WTC11 (cell line): ENCODE measurements at regions not wholly inside any gene's neighbourhood (a gene's known extent, or its start where the extent isn't known, plus 50 kb on each side); places are given as distances from the start of the nearest gene placed in this dataset.

ENCODE experiments used
- ATAC-seq: fragments of 200-7000 bp; cut with Tn5 transposase; 2 replicates; pipeline ENCODE4 v1.10.0; 2021; ENCODE audit warnings: mild to moderate bottlenecking, moderate library complexity
- CTCF ChIA-PET: fragments of 300-600 bp; sonication (Branson Sonifier 250); formaldehyde crosslinking; loops from one replicate; lab custom pipeline; 2021; ENCODE audit warnings: antibody characterized with exemption; lab: Charles Lee
- POLR2A ChIA-PET: fragments of 350-600 bp; sonication (Branson Sonifier 250); formaldehyde crosslinking; loops from one replicate; lab custom pipeline; 2021; ENCODE audit warnings: antibody characterized with exemption; lab: Charles Lee
- DNase-seq: peaks from one replicate; pipeline ENCODE4 v3.0.0; 2021; ENCODE audit warnings: low spot score
- H3K27ac Mint-ChIP-seq: 2 replicates; pipeline ENCODE4 v1.8.0; 2021; ENCODE audit warnings: mixed read lengths
- H3K27me3 Mint-ChIP-seq: 2 replicates; pipeline ENCODE4 v1.8.0; 2021; ENCODE audit warnings: low read depth, mild to moderate bottlenecking, moderate library complexity, mixed read lengths
- H3K36me3 Mint-ChIP-seq: 2 replicates; pipeline ENCODE4 v1.8.0; 2021; ENCODE audit warnings: mixed read lengths
- H3K4me1 Mint-ChIP-seq: 2 replicates; pipeline ENCODE4 v1.8.0; 2022; ENCODE audit warnings: mixed read lengths
- H3K4me3 Mint-ChIP-seq: 2 replicates; pipeline ENCODE4 v1.8.0; 2021; ENCODE audit warnings: mild to moderate bottlenecking, moderate library complexity, mixed read lengths
- H3K9me3 Mint-ChIP-seq: 2 replicates; pipeline ENCODE4 v1.8.0; 2021; ENCODE audit warnings: mixed read lengths
- ATF1 ChIP-seq: sonication (generic); formaldehyde crosslinking; IDR thresholded peaks from 2 replicates; pipeline ENCODE4 v1.8.1; 2023; ENCODE audit warnings: mild to moderate bottlenecking, moderate library complexity, missing genetic modification reagents
- GTF2I ChIP-seq: fragments of 250-450 bp; sonication (Bioruptor Pico); conservative IDR thresholded peaks from 2 replicates; pipeline ENCODE4 v1.4.0; 2021; ENCODE audit warnings: mild to moderate bottlenecking
- IRF2 ChIP-seq: sonication (generic); formaldehyde crosslinking; IDR thresholded peaks from 2 replicates; pipeline ENCODE4 v1.8.0; 2022; ENCODE audit warnings: low read depth, missing genetic modification reagents, borderline replicate concordance
- KAT7 ChIP-seq: sonication (generic); formaldehyde crosslinking; IDR thresholded peaks from 2 replicates; pipeline ENCODE4 v1.8.1; 2023; ENCODE audit warnings: missing genetic modification reagents, mild to moderate bottlenecking, borderline replicate concordance
- SMAD3 ChIP-seq: sonication (generic); formaldehyde crosslinking; IDR thresholded peaks from 2 replicates; pipeline ENCODE4 v1.8.0; 2022; ENCODE audit warnings: missing genetic modification reagents, mild to moderate bottlenecking, borderline replicate concordance
- ZNF138 ChIP-seq: sonication (generic); formaldehyde crosslinking; conservative IDR thresholded peaks from 2 replicates; pipeline ENCODE4 v1.8.1; 2022; ENCODE audit warnings: mild to moderate bottlenecking, moderate library complexity, missing genetic modification reagents
- ZNF232 ChIP-seq: sonication (generic); formaldehyde crosslinking; IDR thresholded peaks from 2 replicates; pipeline ENCODE4 v1.8.0; 2022; ENCODE audit warnings: mild to moderate bottlenecking, missing genetic modification reagents
- ZNF317 ChIP-seq: sonication (generic); formaldehyde crosslinking; IDR thresholded peaks from 2 replicates; pipeline ENCODE4 v1.8.1; 2023; ENCODE audit warnings: low read depth, mild to moderate bottlenecking, moderate library complexity, missing genetic modification reagents, borderline replicate concordance
- ZNF423 ChIP-seq: fragments of 250-450 bp; sonication (Bioruptor Pico); IDR thresholded peaks from 2 replicates; pipeline ENCODE4 v2.1.2; 2022; ENCODE audit warnings: mild to moderate bottlenecking, moderate library complexity
- TF ChIP-seq, protein P1 (sequence below): sonication (generic); formaldehyde crosslinking; IDR thresholded peaks from 2 replicates; pipeline ENCODE4 v1.8.0; 2022; ENCODE audit warnings: missing genetic modification reagents
- TF ChIP-seq, protein P2 (sequence below): sonication (generic); formaldehyde crosslinking; IDR thresholded peaks from 2 replicates; pipeline ENCODE4 v1.8.1; 2022; ENCODE audit warnings: low read depth, mild to moderate bottlenecking, moderate library complexity, missing genetic modification reagents, borderline replicate concordance
- TF ChIP-seq, protein P3 (sequence below): sonication (generic); formaldehyde crosslinking; IDR thresholded peaks from 2 replicates; pipeline ENCODE4 v1.8.1; 2023; ENCODE audit warnings: mild to moderate bottlenecking, moderate library complexity, missing genetic modification reagents
- TF ChIP-seq, protein P4 (sequence below): sonication (generic); formaldehyde crosslinking; IDR thresholded peaks from 2 replicates; pipeline ENCODE4 v1.8.0; 2022; ENCODE audit warnings: mild to moderate bottlenecking, missing genetic modification reagents

DNA sequence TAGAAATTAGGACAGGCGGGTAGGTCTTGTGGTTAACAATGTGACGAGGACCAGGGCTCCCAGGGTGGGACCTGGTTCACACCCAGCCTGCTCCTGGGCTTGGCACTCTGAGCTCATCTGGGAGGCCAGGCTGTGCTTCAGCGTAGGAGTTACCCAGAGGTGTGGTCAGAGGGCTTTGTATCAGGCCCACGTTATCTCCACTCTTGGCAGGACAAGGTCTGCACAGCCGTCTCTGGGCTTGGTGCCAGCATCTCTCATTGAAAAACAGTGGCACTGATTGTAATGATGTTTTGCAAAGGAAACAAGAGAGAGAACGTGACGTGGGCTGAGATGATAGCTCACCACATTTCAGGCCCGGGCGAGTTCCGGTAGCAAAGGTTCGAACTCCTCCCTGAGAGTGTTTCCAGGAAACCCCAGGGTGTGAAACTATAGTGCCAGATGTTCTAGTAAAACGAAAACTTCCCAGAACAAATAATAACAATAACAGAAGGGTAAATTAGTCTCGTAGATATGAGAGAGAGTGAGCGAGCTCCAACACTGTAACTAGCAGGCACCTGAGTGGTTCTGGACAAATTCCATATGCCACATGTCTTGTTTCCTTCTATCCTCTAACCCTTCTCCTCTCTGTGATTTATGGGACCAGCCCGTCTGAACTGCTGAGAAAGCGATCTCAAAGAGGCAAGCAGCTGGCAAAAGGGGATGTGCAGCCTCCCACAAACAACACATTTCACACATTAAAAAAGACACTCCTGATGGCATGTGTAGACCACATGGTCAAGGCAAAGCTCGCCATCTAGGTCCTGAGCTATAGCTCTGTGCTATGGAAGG lies 227.3 kb downstream of the KTN1 start:
- H3K9me3 Mint-ChIP-seq, result peaks cover 50% of the 10 kb centered on the region
- H3K4me3 Mint-ChIP-seq, result no peak overlapping the region
- POLR2A ChIA-PET, result no interaction called here
- no peak for DNase-seq
- no peak overlapping the region for H3K27ac Mint-ChIP-seq
- H3K4me1 Mint-ChIP-seq, result peaks cover 8% of the 10 kb centered on the region
- CTCF ChIA-PET, result interaction anchor here (1.0 kb wide), 1 partner anchor 67 kb away, joined by 3 read pairs; no protein-coding TSS in a partner anchor
- H3K36me3 Mint-ChIP-seq, result peaks cover 34% of the 10 kb centered on the region
- ATAC-seq, result no peak
- no peak for TF ChIP-seq ZNF317 (CRISPR knock-in tag)
- TF ChIP-seq ZNF138 (CRISPR knock-in tag), result 0 out of 2 replicates have a peak, but pooled peaks have one; percentile 32
- TF ChIP-seq, all 79 proteins: peak for 1
- no peaks in the 10 kb centered on the region; the same call in none of the 2 replicates for H3K27me3 Mint-ChIP-seq

DNA sequence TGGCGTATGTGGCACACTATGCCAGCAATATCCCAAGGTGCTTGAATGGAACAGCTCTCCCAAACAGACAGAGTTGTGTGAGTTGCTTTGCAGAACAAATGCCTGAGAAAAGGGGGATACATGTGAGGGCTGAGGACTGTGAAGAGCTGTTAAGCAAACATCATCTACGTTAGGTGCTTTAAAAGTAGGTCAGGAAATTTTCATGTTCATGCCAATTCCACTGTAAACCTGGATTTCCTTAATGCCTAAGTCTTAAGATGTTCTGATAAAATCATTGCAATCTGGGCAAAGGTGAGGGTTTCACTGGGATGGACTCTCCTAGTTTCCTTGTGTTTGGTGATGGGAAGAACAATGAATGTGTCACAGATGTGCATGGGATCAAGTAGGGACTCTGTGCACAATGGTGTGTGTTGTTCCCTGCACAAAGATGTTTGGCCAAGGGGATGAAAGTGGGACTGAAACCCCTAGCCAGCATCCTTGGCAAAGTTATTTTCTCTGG lies 227.9 kb downstream of the KTN1 start:
- Mint-ChIP-seq H3K4me3 (no peak overlapping the region), H3K9me3 (peaks cover 50% of the 10 kb centered on the region), H3K4me1 (peaks cover 8% of the 10 kb centered on the region), H3K27ac (no peak overlapping the region), H3K36me3 (peaks cover 33% of the 10 kb centered on the region), H3K27me3 (peaks cover 2% of the 10 kb centered on the region)
- TF ChIP-seq, protein P1, sequence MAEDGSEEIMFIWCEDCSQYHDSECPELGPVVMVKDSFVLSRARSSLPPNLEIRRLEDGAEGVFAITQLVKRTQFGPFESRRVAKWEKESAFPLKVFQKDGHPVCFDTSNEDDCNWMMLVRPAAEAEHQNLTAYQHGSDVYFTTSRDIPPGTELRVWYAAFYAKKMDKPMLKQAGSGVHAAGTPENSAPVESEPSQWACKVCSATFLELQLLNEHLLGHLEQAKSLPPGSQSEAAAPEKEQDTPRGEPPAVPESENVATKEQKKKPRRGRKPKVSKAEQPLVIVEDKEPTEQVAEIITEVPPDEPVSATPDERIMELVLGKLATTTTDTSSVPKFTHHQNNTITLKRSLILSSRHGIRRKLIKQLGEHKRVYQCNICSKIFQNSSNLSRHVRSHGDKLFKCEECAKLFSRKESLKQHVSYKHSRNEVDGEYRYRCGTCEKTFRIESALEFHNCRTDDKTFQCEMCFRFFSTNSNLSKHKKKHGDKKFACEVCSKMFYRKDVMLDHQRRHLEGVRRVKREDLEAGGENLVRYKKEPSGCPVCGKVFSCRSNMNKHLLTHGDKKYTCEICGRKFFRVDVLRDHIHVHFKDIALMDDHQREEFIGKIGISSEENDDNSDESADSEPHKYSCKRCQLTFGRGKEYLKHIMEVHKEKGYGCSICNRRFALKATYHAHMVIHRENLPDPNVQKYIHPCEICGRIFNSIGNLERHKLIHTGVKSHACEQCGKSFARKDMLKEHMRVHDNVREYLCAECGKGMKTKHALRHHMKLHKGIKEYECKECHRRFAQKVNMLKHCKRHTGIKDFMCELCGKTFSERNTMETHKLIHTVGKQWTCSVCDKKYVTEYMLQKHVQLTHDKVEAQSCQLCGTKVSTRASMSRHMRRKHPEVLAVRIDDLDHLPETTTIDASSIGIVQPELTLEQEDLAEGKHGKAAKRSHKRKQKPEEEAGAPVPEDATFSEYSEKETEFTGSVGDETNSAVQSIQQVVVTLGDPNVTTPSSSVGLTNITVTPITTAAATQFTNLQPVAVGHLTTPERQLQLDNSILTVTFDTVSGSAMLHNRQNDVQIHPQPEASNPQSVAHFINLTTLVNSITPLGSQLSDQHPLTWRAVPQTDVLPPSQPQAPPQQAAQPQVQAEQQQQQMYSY (CRISPR knock-in tag), result no peak
- TF ChIP-seq IRF2 (CRISPR knock-in tag) (no peak), GTF2I (CRISPR knock-in tag) (no peak), KAT7 (CRISPR knock-in tag) (no peak), SMAD3 (no peak), ZNF423 (CRISPR knock-in tag) (no peak), ATF1 (CRISPR knock-in tag) (no peak), ZNF232 (CRISPR knock-in tag) (no peak)
- TF ChIP-seq, protein P2, sequence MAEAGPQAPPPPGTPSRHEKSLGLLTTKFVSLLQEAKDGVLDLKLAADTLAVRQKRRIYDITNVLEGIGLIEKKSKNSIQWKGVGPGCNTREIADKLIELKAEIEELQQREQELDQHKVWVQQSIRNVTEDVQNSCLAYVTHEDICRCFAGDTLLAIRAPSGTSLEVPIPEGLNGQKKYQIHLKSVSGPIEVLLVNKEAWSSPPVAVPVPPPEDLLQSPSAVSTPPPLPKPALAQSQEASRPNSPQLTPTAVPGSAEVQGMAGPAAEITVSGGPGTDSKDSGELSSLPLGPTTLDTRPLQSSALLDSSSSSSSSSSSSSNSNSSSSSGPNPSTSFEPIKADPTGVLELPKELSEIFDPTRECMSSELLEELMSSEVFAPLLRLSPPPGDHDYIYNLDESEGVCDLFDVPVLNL (CRISPR knock-in tag), result no peak
- TF ChIP-seq, protein P3, sequence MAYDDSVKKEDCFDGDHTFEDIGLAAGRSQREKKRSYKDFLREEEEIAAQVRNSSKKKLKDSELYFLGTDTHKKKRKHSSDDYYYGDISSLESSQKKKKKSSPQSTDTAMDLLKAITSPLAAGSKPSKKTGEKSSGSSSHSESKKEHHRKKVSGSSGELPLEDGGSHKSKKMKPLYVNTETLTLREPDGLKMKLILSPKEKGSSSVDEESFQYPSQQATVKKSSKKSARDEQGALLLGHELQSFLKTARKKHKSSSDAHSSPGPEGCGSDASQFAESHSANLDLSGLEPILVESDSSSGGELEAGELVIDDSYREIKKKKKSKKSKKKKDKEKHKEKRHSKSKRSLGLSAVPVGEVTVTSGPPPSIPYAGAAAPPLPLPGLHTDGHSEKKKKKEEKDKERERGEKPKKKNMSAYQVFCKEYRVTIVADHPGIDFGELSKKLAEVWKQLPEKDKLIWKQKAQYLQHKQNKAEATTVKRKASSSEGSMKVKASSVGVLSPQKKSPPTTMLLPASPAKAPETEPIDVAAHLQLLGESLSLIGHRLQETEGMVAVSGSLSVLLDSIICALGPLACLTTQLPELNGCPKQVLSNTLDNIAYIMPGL, result no peak
- TF ChIP-seq, protein P4, sequence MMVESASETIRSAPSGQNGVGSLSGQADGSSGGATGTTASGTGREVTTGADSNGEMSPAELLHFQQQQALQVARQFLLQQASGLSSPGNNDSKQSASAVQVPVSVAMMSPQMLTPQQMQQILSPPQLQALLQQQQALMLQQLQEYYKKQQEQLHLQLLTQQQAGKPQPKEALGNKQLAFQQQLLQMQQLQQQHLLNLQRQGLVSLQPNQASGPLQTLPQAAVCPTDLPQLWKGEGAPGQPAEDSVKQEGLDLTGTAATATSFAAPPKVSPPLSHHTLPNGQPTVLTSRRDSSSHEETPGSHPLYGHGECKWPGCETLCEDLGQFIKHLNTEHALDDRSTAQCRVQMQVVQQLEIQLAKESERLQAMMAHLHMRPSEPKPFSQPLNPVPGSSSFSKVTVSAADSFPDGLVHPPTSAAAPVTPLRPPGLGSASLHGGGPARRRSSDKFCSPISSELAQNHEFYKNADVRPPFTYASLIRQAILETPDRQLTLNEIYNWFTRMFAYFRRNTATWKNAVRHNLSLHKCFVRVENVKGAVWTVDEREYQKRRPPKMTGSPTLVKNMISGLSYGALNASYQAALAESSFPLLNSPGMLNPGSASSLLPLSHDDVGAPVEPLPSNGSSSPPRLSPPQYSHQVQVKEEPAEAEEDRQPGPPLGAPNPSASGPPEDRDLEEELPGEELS (CRISPR knock-in tag), result no peak
- POLR2A ChIA-PET, result no interaction called here
- no peak for ATAC-seq
- no peak for DNase-seq
- CTCF ChIA-PET, result interaction anchor here (1.0 kb wide), 1 partner anchor 68 kb away, joined by 3 read pairs; no protein-coding TSS in a partner anchor
